HL-60 (cell line): ENCODE measurements at regions not wholly inside any gene's neighbourhood (a gene's known extent, or its start where the extent isn't known, plus 50 kb on each side); places are given as distances from the start of the nearest gene placed in this dataset.
A peak's percentile ranks its signal among the peaks of the same experiment; 100 is the strongest.

Experiments
- DNase-seq, 2 experiments: peaks; one replicate each; pipeline ENCODE4 v3.0.0-alpha.2; 2010 to 2020; ENCODE audit warnings: low read depth in 1 of 2, low spot score in 1 of 2
- H3K27ac ChIP-seq: fragments of 250-450 bp; sonication (Bioruptor Pico); replicated peaks from 2 replicates; pipeline ENCODE4 v1.5.1; 2020; ENCODE audit warnings: mild to moderate bottlenecking, moderate library complexity
- H3K27me3 ChIP-seq: fragments of 250-450 bp; sonication (Bioruptor Pico); 2 replicates; pipeline ENCODE4 v1.5.1; 2021; ENCODE audit warnings: mild to moderate bottlenecking, moderate library complexity; ENCODE audit not compliant: insufficient read depth, poor library complexity, severe bottlenecking
- H3K4me3 ChIP-seq: replicated peaks from 2 replicates; pipeline ENCODE4 v1.5.1; 2011; ENCODE audit warnings: mild to moderate bottlenecking, control low read depth, low read length; ENCODE audit not compliant: insufficient read depth
- CTCF ChIP-seq: IDR thresholded peaks from one replicate; pipeline ENCODE4 v1.5.1; 2011; ENCODE audit warnings: low read length, control low read depth, inconsistent platforms; ENCODE audit not compliant: insufficient read depth
- GABPA ChIP-seq: IDR thresholded peaks from 2 replicates; pipeline ENCODE4 v1.6.1; 2012; ENCODE audit warnings: low read depth
- POLR2AphosphoS5 ChIP-seq: IDR thresholded peaks from 2 replicates; pipeline ENCODE4 v1.6.1; 2012; ENCODE audit warnings: low read depth
- REST ChIP-seq: IDR thresholded peaks from 2 replicates; pipeline ENCODE4 v1.6.1; 2012; ENCODE audit warnings: low read depth; ENCODE audit not compliant: insufficient replicate concordance
- SPI1 ChIP-seq: IDR thresholded peaks from 2 replicates; pipeline ENCODE4 v1.6.1; 2012; ENCODE audit warnings: low read depth, mild to moderate bottlenecking, borderline replicate concordance

- TF ChIP-seq REST (peak; percentile 82), GABPA (no peak), CTCF (no peak), SPI1 (no peak), POLR2AphosphoS5 (no peak)
Measured at GRCh38 chr1:200496937-200497336, 87.1 kb upstream of the ZNF281 start.

GRCh38 chr1:200495901-200496300 lies 86.1 kb upstream of the ZNF281 start:
- Histone ChIP-seq H3K27ac (no peak overlapping the region), H3K27me3 (no peaks in the 10 kb centered on the region), H3K4me3 (no peak overlapping the region)
- no peak for DNase-seq
- no peak for TF ChIP-seq POLR2AphosphoS5
- no peak for TF ChIP-seq GABPA
- TF ChIP-seq SPI1, result no peak
- TF ChIP-seq REST, result no peak
- TF ChIP-seq CTCF, result no peak

More at GRCh38 chr1:200496937-200497336, 87.1 kb upstream of the ZNF281 start:
- no peak for DNase-seq
- no peak overlapping the region for H3K27ac ChIP-seq
- no peaks in the 10 kb centered on the region for H3K27me3 ChIP-seq
- no peak overlapping the region for H3K4me3 ChIP-seq

GRCh38 chr1:200493344-200493743 lies 83.5 kb upstream of the ZNF281 start:
- no peak for DNase-seq
- Histone ChIP-seq H3K27ac (no peak overlapping the region), H3K4me3 (no peak overlapping the region), H3K27me3 (no peaks in the 10 kb centered on the region)
- TF ChIP-seq POLR2AphosphoS5, result no peak
- no peak for TF ChIP-seq REST
- TF ChIP-seq SPI1, result no peak
- no peak for TF ChIP-seq CTCF
- TF ChIP-seq GABPA, result no peak
